Fibroblast of skin of left quadriceps (primary cell): ENCODE measurements at regions not wholly inside any gene's neighbourhood (a gene's known extent, or its start where the extent isn't known, plus 50 kb on each side); places are given as distances from the start of the nearest gene placed in this dataset.
A peak's percentile ranks its signal among the peaks of the same experiment; 100 is the strongest.
"Not testable (repeated sequence)": the region's sequence is repeated elsewhere in the genome, so short reads cannot be mapped to it uniquely, and the experiment has no call there.

Source experiments
- DNase-seq, 2 experiments: peaks; one replicate each; pipeline ENCODE4 v3.0.0-alpha.2; 2013; ENCODE audit warnings: low read depth in 2 of 2

DNA sequence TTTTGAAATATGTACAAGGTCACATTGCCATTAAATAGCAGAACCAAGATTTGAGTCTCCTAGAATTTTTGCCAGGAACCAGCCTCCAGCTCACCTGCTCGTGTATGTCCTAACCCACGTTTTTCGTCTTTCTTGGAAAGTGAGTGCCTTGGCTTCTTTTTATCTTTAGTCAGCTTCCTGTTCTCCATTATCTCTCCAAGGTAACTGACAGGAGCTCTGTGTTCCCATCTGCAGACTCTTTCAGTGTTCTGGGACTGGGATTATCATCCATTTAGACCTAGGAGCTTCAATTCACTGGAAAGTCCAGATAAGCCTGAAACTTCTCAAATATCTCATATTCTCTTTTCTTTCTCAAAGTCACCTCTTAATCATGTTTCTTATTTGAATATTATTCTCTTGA lies 193.7 kb downstream of the ZIC5 start:
- DNase-seq, result no peak

DNA sequence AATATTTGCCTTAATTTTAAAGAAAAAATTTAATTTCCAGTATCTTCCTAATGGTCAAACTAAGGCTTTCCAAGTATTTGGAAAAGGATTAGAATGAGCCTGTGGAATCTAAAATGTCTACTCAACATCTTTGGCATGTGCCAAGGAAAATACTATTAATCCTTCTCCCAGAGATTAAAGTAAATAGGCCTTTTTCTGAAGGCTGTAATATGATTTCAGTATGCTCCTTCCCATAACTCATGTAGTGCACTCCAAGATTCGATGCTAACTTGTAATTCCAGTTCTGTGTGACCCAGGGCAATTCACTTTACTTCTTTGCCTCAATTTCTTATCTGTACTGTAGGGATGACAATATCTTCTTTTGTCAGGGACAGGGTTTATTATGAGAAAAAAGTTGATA lies 196.9 kb downstream of the ZIC5 start:
- no peak for DNase-seq

DNA sequence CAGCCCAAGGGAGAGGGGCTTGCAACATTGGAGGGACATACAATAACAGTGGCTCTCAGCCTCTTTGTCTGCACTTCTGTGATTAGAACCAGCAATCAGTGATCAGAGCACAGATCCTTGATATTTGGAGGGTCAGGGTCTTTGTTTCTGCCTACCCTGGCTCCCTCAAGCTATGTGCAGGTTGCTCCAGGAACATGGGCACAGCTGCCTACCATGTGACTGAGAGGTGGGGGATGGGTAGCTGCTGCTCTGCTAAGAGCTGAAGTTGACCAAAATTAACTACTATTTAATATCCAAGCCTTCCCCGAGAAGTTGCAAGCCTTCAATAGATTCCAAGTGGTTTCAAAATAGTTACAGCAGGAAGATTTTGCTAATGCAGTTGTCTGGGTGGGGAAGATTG lies 202.6 kb downstream of the ZIC5 start:
- no peak for DNase-seq

DNA sequence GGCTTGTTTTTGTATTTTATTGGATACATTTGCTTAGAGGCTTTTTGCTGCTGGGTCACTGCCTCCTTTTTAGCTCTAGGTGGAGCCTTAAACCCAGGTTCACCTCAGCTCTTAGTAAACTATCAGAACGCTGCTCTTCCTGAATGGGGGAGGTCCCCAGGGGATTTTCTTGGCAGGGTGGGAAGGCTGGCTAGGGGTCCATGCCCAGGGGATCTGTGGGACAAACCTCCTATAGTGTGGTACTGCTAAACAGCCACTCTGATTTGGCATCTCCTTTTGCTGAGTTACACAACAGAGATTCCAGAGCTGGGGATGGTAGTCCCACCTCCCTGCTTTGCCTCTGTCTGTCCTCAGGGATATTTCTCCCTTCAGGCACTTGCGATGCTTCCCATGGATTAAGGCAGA lies 204.9 kb downstream of the ZIC5 start:
- DNase-seq, result no peak

DNA sequence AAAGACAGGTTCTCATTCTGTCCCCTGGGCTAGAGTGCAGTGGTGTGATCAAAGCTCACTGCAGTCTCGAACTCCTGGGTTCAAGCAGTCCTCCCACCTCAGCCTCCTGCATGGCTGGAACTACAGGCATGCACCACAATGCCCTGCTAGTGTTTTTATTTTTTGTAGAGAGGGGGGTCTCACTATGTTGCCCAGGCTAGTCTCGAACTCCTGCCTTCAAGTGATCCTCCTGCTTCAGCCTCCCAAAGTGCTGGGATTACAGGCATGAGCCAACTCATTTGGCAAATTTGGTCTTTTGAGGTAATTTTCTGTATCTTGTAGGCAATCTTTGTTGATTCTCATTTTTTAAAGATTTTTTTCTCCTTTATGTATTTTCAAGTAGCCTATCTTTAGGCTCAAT lies 205.7 kb downstream of the ZIC5 start:
- DNase-seq, result no peak

DNA sequence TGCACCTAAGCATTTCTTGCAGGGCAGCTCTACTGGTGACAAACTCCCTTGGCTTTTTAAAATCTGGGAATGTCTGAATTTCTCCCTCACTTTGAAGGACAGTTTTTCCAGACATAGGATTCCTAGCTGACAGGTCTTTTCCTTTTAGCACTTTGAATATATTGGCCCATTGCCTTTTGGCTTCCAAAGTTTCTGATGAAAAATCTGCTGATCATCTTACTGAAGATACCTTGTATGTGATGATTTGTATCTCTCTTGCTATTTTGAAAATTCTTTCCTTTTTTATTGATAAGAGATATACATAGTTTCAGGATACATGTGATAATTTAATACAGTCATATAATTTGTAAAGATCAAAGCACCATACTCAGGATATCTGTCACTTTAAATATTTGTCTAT lies 211.1 kb downstream of the ZIC5 start:
- DNase-seq, result no peak

DNA sequence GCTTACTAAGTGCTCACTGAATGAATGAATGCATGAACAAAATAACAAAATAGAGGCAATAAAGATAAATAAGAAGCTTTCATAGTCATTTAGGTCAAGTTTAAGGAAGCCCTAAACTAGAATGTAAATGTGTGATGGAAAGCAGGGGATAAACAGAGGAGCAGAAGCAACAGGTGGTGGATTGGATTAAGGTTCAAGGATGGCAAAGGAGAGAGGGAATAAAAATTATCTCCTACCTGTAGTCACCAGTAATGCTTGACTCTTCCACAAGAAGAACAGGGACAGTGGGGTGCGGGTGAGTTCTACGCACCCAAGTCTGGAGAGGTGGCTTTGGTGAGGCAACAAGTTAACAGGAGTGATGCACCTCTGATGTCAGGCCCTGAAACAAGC lies 212.4 kb downstream of the ZIC5 start:
- DNase-seq, result no peak

DNA sequence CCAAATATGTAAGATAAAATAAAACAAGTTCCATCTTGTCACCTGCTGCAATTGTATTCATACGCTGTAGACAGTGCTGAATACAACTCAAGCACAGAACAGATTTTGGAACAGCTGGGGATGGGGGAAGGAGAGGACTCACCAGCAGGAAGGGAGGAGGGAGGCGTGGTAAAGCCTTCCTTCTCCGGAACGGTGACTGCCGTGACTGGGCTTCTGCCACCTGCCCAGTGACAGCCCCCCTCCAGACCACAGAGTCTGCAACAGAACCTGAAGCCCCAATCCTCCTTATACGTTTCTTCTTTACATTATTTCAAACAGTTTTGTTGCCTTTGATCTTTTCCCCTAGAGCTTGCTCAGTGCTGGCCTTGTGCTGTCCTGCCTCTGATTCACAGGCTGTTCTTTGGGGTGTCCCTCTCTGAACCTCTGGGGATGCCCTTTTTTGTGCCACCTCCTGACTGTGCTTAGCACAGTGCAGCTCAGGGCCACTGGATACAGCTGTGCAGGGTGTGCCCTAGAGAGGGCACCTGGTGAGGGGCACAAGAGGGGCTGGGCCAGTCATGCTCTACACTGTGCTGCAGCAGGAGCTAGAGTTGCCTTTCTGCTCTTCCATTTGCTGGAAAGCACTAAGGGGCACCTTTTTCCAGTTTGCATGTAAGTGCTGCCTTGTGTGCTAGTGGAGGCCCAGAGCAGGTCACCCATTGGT lies 213.0 kb downstream of the ZIC5 start:
- DNase-seq, result no peak

DNA sequence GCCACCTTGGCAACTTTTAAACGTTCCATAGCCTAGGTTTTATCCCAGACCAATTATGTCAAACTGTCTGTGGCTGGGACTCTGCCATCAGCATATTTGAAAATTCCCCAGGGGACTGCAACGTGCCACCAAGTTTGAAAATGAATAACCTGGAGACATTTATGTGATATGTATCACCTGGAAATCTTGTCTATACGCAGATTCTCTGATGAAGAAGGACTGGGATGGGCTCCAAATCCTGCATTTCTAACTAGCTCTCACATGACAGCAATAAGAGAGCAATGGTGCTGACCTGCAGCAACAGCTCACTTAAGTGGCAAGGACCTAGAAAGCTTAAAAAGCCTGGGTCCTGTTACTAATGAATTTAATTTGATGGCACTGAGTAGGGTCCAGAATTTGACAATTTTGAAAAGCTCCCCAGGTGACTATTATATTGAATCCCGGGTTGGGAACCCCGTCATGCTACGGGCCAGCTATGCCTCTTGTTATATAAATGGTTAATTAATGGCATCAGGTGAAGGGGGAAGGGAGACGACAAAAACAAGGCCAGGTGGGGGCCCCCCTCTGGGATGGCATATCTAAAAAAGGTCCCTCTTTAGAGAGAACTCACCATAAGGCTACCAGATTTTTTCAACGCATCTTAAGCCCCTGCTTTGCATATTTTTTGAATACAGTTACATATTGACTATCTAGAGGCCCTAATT lies 213.7 kb downstream of the ZIC5 start:
- DNase-seq, result no peak

DNA sequence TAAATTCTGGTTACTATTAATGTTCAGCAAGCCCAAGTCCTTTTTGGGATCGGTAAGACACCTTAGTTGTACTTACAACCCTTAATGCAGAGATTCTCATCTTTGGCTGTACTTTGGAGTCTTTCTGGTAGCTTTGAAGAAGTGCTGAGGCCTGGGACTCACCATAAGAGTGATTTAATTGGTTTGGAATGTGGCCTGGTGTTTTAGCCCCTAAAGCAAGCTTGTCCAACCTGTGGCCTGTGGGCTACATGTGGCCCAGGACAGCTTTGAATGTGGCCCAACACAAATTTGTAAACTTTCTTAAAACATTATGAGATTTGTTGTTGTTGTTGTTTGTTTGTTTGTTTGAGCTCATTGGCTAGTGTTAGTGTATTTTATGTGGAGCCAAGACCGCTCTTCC lies 215.3 kb downstream of the ZIC5 start:
- DNase-seq, result no peak

DNA sequence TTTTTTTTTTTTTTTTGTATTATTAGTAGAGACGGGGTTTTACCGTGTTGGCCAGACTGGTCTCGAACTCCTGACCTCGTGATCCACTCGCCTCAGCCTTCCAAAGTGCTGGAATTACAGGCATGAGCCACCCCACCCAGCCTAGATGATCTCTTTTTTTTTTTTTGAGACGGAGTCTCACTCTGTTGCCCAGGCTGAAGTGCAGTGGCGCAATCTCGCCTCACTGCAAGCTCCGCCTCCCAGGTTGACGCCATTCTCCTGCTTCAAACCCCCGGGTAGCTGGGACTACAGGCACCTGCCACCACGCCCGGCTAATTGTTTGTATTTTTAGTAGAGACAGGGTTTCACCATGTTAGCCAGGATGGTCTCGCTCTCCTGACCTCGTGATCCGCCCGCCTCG lies 216.8 kb downstream of the ZIC5 start:
- not testable (repeated sequence) for DNase-seq

DNA sequence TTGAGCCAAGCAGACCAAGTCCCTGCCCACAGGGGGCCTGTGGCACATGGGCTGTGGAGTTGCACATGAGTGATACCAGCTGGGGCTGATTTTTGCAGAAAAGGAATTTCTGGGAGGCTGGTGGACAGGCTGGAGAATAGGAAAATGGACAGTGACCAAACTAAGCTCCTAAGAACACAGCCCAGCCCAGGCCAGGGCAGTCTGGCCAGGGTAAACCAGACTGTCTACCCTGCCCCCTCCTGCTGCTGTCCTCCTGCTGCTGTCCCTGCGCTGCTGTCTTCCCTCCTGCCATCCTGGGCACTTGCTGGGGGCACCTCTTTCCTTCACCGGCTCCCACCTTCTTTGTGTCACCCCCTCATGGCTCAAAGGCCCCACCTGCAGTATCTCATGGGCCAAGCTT lies 219.2 kb downstream of the ZIC5 start:
- no peak for DNase-seq

DNA sequence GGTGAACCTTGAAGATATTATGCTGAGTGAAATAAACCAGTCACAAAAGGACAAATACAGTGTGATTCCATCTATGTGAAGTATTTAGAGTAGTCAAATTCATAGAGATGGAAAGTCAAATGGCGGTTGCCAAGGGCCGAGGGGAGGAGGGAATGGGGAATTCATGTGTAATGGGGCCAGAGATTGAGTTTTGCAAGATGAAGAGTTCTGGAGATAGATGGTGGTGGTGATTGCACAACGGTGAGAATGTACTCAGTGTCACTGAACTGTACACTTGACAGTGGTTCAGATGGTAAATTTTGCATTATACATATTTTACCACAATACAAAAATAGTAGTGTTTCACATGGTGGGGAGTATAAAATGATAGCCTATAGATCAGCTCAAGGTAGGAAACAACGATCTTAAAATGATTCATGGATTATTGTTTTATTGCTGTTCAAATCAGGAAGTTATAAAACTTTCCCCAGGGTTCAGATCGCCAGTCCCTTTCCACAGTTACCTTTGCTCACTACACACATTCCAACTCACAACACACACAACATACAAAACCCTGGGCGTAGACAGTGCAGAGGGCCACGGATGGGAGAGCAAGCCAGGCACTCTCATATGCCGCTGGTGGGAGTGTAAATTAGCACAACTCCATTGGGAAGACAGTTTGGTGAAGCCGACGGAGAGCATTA lies 219.9 kb downstream of the ZIC5 start:
- no peak for DNase-seq

DNA sequence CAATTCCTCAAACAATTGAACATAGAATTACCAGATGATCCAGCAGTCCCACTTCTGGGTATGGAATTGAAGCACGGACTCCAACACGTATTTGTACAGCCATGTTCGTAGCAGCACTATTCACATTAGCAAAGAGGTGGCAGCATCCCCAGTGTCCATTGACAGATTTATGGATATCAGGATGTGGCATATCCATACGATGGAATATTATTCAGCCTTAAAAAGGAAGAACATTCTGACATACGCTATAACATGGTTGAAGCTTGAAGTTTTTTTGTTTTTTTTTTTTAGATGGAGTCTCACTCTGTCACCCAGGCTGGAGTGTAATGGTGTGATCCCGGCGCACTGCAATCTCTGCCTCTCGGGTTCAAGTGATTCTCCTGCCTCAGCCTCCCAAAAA lies 220.6 kb downstream of the ZIC5 start:
- no peak for DNase-seq

DNA sequence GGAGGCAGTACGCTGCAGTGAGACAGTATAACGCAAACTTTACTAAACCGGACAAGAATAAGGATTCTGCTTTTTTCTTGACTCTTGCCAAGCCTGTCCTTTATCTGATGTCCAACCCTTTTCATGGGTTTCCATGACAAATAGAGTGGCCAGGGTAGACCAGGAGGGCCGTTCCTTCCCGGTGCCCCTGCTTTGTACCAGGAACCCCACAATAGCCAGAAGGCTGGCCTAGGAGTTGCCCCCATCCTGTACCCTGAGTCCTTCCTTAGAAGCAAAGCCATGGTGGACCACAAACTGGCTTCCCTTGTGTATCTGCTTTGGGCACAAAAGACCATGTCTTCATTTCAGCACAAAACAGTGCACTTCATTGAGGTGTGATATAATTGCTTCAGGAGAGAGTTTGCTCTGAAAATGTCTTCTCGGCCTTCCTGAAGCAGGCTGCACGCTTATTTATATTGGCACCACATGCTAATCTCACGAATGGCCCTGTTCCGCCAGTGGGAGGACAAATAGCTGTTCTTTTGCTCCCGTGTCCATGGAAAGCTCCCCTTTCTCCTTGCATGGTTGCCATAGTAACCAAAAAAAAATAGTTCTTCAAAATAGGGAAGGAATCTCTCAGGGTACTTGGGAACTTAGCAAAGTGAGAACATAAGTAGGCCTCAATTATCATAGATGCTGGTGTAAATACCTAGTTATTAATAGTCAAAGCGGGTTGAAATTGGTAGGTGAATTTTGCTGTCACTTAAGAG lies 222.1 kb downstream of the ZIC5 start:
- DNase-seq, result no peak

DNA sequence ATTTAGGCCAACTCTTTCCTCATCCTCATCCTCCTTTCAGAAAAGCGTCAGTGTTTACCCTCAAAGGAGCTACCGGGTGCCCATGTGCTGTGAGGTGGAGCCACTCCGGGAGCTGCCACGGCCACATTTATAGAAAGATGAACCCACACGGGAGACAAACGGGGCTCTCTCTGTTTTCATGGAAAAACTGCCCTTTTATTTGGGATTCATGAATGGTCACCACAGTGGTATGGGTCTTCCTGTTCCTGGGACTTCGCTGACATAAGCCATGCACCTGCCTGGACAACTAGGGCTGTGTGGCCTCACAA lies 224.2 kb downstream of the ZIC5 start:
- DNase-seq, result no peak

DNA sequence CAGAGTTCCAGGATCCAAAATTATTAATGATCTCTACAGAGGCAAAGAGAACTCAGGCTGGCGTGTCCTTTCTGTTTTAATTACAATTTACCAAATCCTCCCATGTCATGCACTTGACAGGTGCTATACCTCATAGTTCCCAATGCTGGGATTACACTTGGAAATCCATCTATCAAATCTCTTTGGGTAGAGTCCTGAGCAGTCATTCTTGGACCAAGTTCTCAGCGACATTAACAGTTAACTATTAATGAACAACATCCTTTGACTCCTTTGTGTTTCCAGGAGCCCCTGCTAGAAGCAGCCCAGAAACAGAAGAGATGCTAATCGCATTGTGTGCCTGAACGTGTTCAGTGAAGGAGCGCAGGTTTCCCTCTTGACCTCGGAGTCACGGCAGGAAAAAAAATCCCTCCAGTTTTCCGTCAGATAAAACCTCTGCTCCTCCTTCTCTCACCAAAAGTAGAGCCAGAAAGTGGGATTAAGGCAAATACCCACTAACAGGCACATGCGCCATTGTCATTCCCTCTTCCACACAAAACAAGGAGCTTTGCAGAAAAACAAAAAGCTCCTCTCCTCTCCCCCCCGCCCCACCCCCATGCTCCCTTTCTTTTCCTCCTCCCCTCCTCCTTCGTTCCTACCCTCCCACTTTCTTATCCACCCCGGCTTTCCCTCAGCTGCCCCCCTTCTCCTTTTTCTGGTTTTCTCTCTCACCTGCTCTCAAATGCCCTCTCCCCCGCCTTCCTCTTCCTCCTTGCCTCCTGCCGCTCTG lies 224.7 kb downstream of the ZIC5 start:
- no peak for DNase-seq

DNA sequence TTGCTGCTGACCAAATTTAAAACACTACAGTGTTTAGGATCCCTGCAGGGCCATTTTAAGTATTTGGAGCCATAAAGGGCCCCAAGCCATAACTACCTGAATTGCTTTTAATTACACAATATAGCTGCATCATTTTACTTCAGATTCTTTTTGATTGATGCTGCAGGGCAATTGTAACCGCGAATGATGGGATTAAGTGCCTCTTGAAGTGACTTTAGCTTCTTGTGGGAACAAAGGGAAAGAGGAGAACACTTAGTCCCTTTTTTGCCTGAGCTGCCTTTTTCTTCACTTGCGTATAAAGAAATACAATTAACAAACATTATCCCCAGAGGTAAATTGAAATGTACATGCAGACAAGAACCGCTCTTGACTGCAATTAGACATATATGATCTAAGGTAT lies 228.5 kb downstream of the ZIC5 start:
- no peak for DNase-seq

DNA sequence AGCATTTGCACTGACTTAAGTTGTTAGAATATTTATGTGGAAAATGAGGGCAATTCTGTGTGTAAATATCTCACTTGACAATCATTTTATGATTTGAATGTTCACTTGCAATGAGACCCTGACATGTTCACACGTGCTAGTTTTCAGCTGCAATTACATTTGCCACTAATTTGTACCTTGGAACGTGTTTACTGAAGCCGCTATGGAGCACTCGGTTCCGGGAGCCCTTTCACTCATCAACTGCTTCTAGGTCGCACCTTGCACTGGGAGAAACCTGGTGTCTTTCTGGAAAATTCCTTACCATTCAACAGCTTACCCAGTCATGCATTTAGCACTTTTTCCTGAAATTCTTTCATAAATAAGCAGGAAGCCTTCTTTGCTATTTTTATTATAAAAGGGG lies 229.6 kb downstream of the ZIC5 start:
- DNase-seq, result no peak

DNA sequence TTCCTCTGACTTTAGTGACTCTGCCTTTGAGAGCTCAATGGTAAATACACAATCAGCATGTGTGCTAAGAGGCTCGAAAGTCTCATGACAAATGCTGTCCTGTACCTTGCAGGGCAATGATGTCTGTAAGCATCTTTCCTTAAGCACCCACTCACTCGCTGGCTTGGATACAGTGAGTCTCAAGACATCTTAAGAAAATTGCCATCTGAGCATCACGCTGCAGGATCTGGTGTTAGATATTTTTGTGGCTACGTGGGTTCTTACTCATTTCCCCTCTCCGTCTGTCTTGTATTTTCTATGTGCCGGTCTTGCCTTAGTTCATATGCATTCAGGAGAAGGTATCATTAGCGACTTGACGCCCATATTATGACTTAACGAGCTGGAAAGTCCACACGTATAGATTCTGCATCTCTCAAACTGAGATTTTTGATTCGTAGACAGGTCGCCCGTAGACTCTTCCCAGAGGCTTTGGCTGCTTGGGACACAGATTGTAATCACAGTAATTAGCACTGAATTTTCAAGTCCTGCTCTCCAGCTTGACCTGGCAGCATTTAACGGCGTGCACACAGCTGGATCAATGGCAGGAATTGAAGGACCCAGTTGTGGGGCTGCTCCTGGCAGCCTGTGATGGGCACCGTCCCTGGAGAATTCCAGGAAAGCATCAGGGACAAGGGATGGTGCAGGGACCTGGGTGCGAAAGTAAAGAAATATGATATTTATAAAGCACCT lies 231.2 kb downstream of the ZIC5 start:
- DNase-seq, result peak; percentile 28 to 29

DNA sequence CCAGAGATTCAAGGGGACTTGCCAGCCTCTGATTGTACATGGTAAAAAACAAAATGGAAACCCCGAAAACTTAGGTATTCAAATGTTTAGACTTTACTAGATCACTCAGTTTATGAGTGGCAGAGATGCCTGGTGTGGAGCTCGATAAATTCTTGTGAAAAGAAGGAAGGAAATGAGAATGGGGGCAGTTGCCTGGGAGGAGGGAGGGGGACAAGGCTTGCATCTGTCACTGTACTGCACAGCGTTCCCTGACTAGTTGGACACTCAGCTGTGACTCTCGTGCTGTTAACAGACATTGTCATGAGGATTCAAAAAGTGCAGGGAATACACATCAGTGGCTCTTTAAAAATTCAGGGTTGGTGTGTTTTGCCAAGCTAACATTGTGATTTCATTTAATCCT lies 232.9 kb downstream of the ZIC5 start:
- DNase-seq, result no peak
